Trophoblast cell (in vitro differentiated cells and primary cell): ENCODE measurements at regions not wholly inside any gene's neighbourhood (a gene's known extent, or its start where the extent isn't known, plus 50 kb on each side); places are given as distances from the start of the nearest gene placed in this dataset.

Experiments used
- DNase-seq, 2 donors: peaks; one replicate each; pipeline ENCODE4 v3.0.0-alpha.2; 2016
- H2AFZ ChIP-seq: 2 replicates; pipeline ENCODE4 v1.6.1; 2013; ENCODE audit warnings: low read length, moderate library complexity, mild to moderate bottlenecking; ENCODE audit not compliant: insufficient read depth, poor library complexity
- H2AK5ac ChIP-seq: 2 replicates; pipeline ENCODE4 v1.6.1; 2013; ENCODE audit warnings: mild to moderate bottlenecking, low read length
- H2BK120ac ChIP-seq: 2 replicates; pipeline ENCODE4 v1.6.1; 2013; ENCODE audit warnings: low read length, mild to moderate bottlenecking, moderate library complexity; ENCODE audit not compliant: insufficient read depth, poor library complexity
- H2BK12ac ChIP-seq: 2 replicates; pipeline ENCODE4 v1.6.1; 2013; ENCODE audit warnings: mild to moderate bottlenecking, low read length, moderate library complexity
- H2BK5ac ChIP-seq: 2 replicates; pipeline ENCODE4 v1.6.1; 2013; ENCODE audit warnings: low read length, low read depth, moderate library complexity, mild to moderate bottlenecking; ENCODE audit not compliant: poor library complexity
- H3K14ac ChIP-seq: 2 replicates; pipeline ENCODE4 v1.6.1; 2013; ENCODE audit warnings: mild to moderate bottlenecking, low read length
- H3K18ac ChIP-seq: 2 replicates; pipeline ENCODE4 v1.6.1; 2013; ENCODE audit warnings: mild to moderate bottlenecking, low read length
- H3K23ac ChIP-seq: 2 replicates; pipeline ENCODE4 v1.6.1; 2013; ENCODE audit warnings: low read length
- H3K27ac ChIP-seq: 2 replicates; pipeline ENCODE4 v1.5.1; 2013; ENCODE audit warnings: low read depth, mild to moderate bottlenecking, inconsistent platforms, low read length, moderate library complexity
- H3K27me3 ChIP-seq: 2 replicates; pipeline ENCODE4 v1.6.1; 2013; ENCODE audit warnings: inconsistent platforms, mild to moderate bottlenecking, low read length, moderate library complexity; ENCODE audit not compliant: insufficient read depth
- H3K36me3 ChIP-seq, 2 experiments: 1 replicate in 1 of 2; 2 replicates in 1 of 2; pipeline ENCODE4 v1.6.1; 2013; ENCODE audit warnings: low read length in 2 of 2, mild to moderate bottlenecking in 2 of 2, moderate library complexity in 1 of 2; ENCODE audit not compliant: insufficient read depth in 2 of 2, control insufficient read depth in 1 of 2
- H3K4ac ChIP-seq: 2 replicates; pipeline ENCODE4 v1.6.1; 2013; ENCODE audit warnings: low read depth, mild to moderate bottlenecking, low read length, moderate library complexity
- H3K4me1 ChIP-seq, 2 experiments: 1 replicate in 1 of 2; 2 replicates in 1 of 2; pipeline ENCODE4 v1.6.1; 2013; ENCODE audit warnings: low read length in 2 of 2, mild to moderate bottlenecking in 2 of 2, moderate library complexity in 1 of 2; ENCODE audit not compliant: insufficient read depth in 2 of 2, control insufficient read depth in 1 of 2
- H3K4me2 ChIP-seq: 2 replicates; pipeline ENCODE4 v1.6.1; 2013; ENCODE audit warnings: inconsistent platforms, mild to moderate bottlenecking, low read length, moderate library complexity
- H3K4me3 ChIP-seq: 2 replicates; pipeline ENCODE4 v1.5.1; 2013; ENCODE audit warnings: mild to moderate bottlenecking, low read depth, low read length, inconsistent platforms
- H3K79me1 ChIP-seq: one replicate; pipeline ENCODE4 v1.6.1; 2013; ENCODE audit warnings: low read length
- H3K79me2 ChIP-seq: 2 replicates; pipeline ENCODE4 v1.6.1; 2013; ENCODE audit warnings: low read length, mild to moderate bottlenecking; ENCODE audit not compliant: control insufficient read depth, insufficient read depth, poor library complexity
- H3K9ac ChIP-seq: 2 replicates; pipeline ENCODE4 v1.6.1; 2013; ENCODE audit warnings: mild to moderate bottlenecking, low read length
- H3K9me3 ChIP-seq: 2 replicates; pipeline ENCODE4 v1.6.1; 2013; ENCODE audit warnings: low read depth, mild to moderate bottlenecking, control low read depth, inconsistent platforms, low read length; ENCODE audit not compliant: insufficient read depth
- H4K12ac ChIP-seq: 2 replicates; pipeline ENCODE4 v1.6.1; 2013; ENCODE audit warnings: low read depth, mild to moderate bottlenecking, low read length, moderate library complexity
- H4K8ac ChIP-seq: 2 replicates; pipeline ENCODE4 v1.6.1; 2013; ENCODE audit warnings: low read depth, mild to moderate bottlenecking, low read length, moderate library complexity
- H4K91ac ChIP-seq: one replicate; pipeline ENCODE4 v1.6.1; 2013; ENCODE audit warnings: low read depth, mild to moderate bottlenecking, low read length, moderate library complexity
- WGBS: extraction: QIAGEN DNeasy Blood & Tissue Kit; methylation state at CpG from one replicate; pipeline ENCODE4 v1.1.7; 2013; ENCODE audit warnings: missing lambda C conversion rate; ENCODE audit not compliant: insufficient read length, insufficient coverage; ENCODE audit errors: extremely low coverage; 5-methylcytosine and 5-hydroxymethylcytosine counted together

- Histone ChIP-seq H3K4me3 (no peak overlapping the region), H3K27me3 (no peaks in the 10 kb centered on the region), H2AFZ (no peak overlapping the region), H2BK12ac (no peak overlapping the region), H3K18ac (no peak overlapping the region), H3K79me1 (no peaks in the 10 kb centered on the region), H4K91ac (no peak overlapping the region), H3K4me1 (peaks cover 0 to 3% of the 10 kb centered on the region in 2 experiments), H3K27ac (no peak overlapping the region), H3K9me3 (peaks cover 3% of the 10 kb centered on the region), H3K23ac (no peak overlapping the region), H3K4ac (no peak overlapping the region), H2BK120ac (no peak overlapping the region), H3K79me2 (no peaks in the 10 kb centered on the region), H4K12ac (no peak overlapping the region), H3K4me2 (no peak overlapping the region), H4K8ac (no peak overlapping the region), H3K36me3 (no peaks in the 10 kb centered on the region), H3K14ac (no peak overlapping the region), H3K9ac (no peak overlapping the region), H2BK5ac (no peak overlapping the region), H2AK5ac (no peak overlapping the region)
- peak; percentile 27 to 81 for DNase-seq
- no CpG with 5 or more reads among the region's 1 CpG for WGBS
Observed at GRCh38 chr9:105854026-105854782, 159.9 kb downstream of the TMEM38B start.

GRCh38 chr9:105854783-105855724 lies 160.7 kb downstream of the TMEM38B start:
- Histone ChIP-seq H3K14ac (no peak overlapping the region), H3K79me2 (no peaks in the 10 kb centered on the region), H3K36me3 (no peaks in the 10 kb centered on the region), H4K12ac (no peak overlapping the region), H3K4me2 (no peak overlapping the region), H3K18ac (no peak overlapping the region), H2AFZ (no peak overlapping the region), H3K4ac (no peak overlapping the region), H3K23ac (no peak overlapping the region), H2BK5ac (no peak overlapping the region), H3K27ac (no peak overlapping the region), H2BK12ac (no peak overlapping the region), H3K79me1 (no peaks in the 10 kb centered on the region), H2BK120ac (no peak overlapping the region), H4K91ac (no peak overlapping the region), H3K9ac (no peak overlapping the region), H2AK5ac (no peak overlapping the region), H3K9me3 (no peaks in the 10 kb centered on the region), H4K8ac (no peak overlapping the region), H3K4me1 (peaks cover 0 to 3% of the 10 kb centered on the region in 2 experiments), H3K27me3 (no peaks in the 10 kb centered on the region), H3K4me3 (no peak overlapping the region)
- WGBS: no CpG with 5 or more reads among the region's 3 CpGs
- DNase-seq: no peak

- Histone ChIP-seq H3K23ac (no peak overlapping the region), H4K12ac (no peak overlapping the region), H4K91ac (no peak overlapping the region), H3K18ac (no peak overlapping the region), H3K27ac (no peak overlapping the region), H3K9me3 (no peaks in the 10 kb centered on the region), H2BK12ac (no peak overlapping the region), H3K4me3 (no peak overlapping the region), H3K14ac (no peak overlapping the region), H3K79me2 (no peaks in the 10 kb centered on the region), H2BK120ac (no peak overlapping the region), H3K27me3 (no peaks in the 10 kb centered on the region), H3K9ac (peak overlapping the region; percentile 42), H2AFZ (no peak overlapping the region), H3K79me1 (no peaks in the 10 kb centered on the region), H2BK5ac (no peak overlapping the region), H2AK5ac (no peak overlapping the region), H3K4ac (no peak overlapping the region), H3K4me1 (peaks cover 0 to 3% of the 10 kb centered on the region in 2 experiments), H3K4me2 (no peak overlapping the region), H4K8ac (no peak overlapping the region), H3K36me3 (no peaks in the 10 kb centered on the region)
- WGBS: no CpG with 5 or more reads among the region's 3 CpGs
- DNase-seq: no peak
Observed at GRCh38 chr9:105855987-105856386, 161.6 kb downstream of the TMEM38B start.

GRCh38 chr9:105858006-105858690 lies 163.8 kb downstream of the TMEM38B start:
- Histone ChIP-seq H2BK12ac (no peak overlapping the region), H3K14ac (no peak overlapping the region), H4K12ac (no peak overlapping the region), H3K79me2 (no peaks in the 10 kb centered on the region), H2AK5ac (no peak overlapping the region), H3K36me3 (no peaks in the 10 kb centered on the region), H3K4me1 (peaks cover 0 to 3% of the 10 kb centered on the region in 2 experiments), H3K9ac (no peak overlapping the region), H4K8ac (no peak overlapping the region), H3K4ac (no peak overlapping the region), H3K9me3 (no peaks in the 10 kb centered on the region), H3K4me3 (no peak overlapping the region), H3K4me2 (no peak overlapping the region), H3K27ac (no peak overlapping the region), H3K27me3 (no peaks in the 10 kb centered on the region), H4K91ac (no peak overlapping the region), H2AFZ (no peak overlapping the region), H2BK5ac (no peak overlapping the region), H3K18ac (no peak overlapping the region), H2BK120ac (no peak overlapping the region), H3K79me1 (no peaks in the 10 kb centered on the region), H3K23ac (no peak overlapping the region)
- no CpG with 5 or more reads among the region's 1 CpG for WGBS
- DNase-seq: peak; percentile 20 to 51
